ENCODE measurements at regions not wholly inside any gene's neighbourhood (a gene's known extent, or its start where the extent isn't known, plus 50 kb on each side); places are given as distances from the start of the nearest gene placed in this dataset.

DNA sequence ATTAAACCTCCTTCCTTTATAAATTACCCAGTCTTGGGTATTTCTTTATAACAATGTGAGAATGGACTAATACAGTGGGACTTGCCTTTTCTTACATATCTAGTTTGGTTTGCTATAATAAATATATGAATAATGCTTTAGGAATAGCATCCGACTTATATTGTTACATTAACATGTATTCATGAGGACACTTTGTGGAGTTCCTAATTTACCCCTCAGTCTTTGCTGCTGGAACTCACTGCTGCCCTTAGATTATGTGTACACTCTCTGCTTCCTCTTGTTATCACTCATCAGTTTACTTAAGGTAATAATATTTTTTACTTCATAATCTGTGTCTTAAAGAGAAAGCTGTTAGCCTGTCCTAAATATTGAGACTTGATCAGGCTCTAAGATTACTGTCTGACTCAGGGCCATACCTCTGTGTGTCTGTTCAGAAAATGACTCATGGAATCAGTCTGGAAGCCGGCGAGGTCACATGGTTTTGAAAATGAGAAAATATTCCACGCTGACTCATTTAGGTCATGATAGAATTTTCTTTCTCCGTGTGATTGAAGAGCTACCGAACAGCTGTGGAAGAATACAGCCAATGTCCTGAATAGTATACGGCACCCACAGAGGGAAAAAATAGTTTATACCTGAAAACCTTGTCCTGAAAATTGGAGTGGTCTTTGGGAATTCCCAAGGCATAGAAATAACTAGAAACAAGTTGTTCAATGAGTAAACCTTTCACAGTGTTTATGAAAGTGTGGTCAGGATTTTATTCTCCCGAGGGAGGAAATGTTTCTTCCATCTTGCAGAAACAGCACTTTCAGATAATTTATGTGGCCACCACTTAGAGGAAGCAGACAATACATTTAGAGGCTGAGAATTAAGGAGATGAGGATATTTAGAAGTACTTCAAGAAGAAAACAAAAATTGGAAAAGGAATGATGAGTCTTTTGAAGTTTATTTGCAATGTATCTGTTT is 156.4 kb downstream of the DSEL start:
- Histone ChIP-seq H3K27me3 (ENCODE audit: insufficient read depth, low read length) (no peaks in the 10 kb centered on the region), H3K4me3 (ENCODE audit: insufficient read depth, low read length) (peak overlapping the region; percentile 68), H3K27ac (ENCODE audit: low read depth, low read length) (peak overlapping the region; percentile 85), H3K79me2 (ENCODE audit: insufficient read depth, low read length) (no peaks in the 10 kb centered on the region), H4K20me1 (ENCODE audit: insufficient read depth, low read length) (no peaks in the 10 kb centered on the region), H3K36me3 (ENCODE audit: insufficient read depth, low read length) (no peaks in the 10 kb centered on the region), H2AFZ (ENCODE audit: low read length) (peak overlapping the region; percentile 58), H3K4me1 (ENCODE audit: insufficient read depth, low read length) (peaks cover 13% of the 10 kb centered on the region), H3K9me3 (ENCODE audit: low read depth, low read length) (no peaks in the 10 kb centered on the region), H3K4me2 (ENCODE audit: insufficient read depth, low read length) (peak overlapping the region; percentile 82)
- DNase-seq (ENCODE audit: insufficient read length, low spot score, missing footprints): peak; percentile 85
- TF ChIP-seq CTCF (IDR thresholded peaks at IDR 0.05; ENCODE audit: extremely low read depth, low read depth, low read length): no peak

GRCh38 chr18:67358947-67359346 is 157.6 kb downstream of the DSEL start:
- Histone ChIP-seq H3K4me1 (ENCODE audit: insufficient read depth, low read length) (peaks cover 13% of the 10 kb centered on the region), H3K9me3 (ENCODE audit: low read depth, low read length) (no peaks in the 10 kb centered on the region), H3K4me3 (ENCODE audit: insufficient read depth, low read length) (no peak overlapping the region), H4K20me1 (ENCODE audit: insufficient read depth, low read length) (no peaks in the 10 kb centered on the region), H3K36me3 (ENCODE audit: insufficient read depth, low read length) (no peaks in the 10 kb centered on the region), H2AFZ (ENCODE audit: low read length) (no peak overlapping the region), H3K27me3 (ENCODE audit: insufficient read depth, low read length) (no peaks in the 10 kb centered on the region), H3K4me2 (ENCODE audit: insufficient read depth, low read length) (no peak overlapping the region), H3K27ac (ENCODE audit: low read depth, low read length) (no peak overlapping the region), H3K79me2 (ENCODE audit: insufficient read depth, low read length) (no peaks in the 10 kb centered on the region)
- no peak for TF ChIP-seq CTCF (IDR thresholded peaks at IDR 0.05; ENCODE audit: extremely low read depth, low read depth, low read length)
- DNase-seq (ENCODE audit: insufficient read length, low spot score, missing footprints): no peak

DNA sequence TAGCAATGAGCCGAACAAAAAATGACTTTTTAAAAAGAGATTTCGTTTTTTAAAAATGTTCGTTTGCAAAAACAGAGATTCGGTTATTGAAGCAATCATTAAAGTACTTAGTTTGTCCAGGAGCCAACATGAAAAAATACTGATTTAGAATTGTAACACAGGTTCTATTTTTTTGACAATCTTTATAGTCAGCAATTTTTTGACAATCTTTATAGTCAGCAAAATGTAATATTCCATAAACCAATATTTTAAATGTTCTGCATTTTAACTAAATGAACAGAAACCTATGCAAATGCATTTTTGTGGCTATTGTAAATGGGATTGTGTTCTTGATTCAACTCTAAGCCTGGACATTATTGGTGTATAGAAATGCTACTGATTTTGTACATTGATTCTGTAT is 161.8 kb downstream of the DSEL start:
- H3K9me3 ChIP-seq (ENCODE audit: low read depth, low read length): no peaks in the 10 kb centered on the region
- H3K4me1 ChIP-seq (ENCODE audit: insufficient read depth, low read length): peaks cover 6% of the 10 kb centered on the region
- H3K27ac ChIP-seq (ENCODE audit: low read depth, low read length): no peak overlapping the region
- no peak for DNase-seq (ENCODE audit: insufficient read length, low spot score, missing footprints)
- H3K79me2 ChIP-seq (ENCODE audit: insufficient read depth, low read length): no peaks in the 10 kb centered on the region
- H2AFZ ChIP-seq (ENCODE audit: low read length): no peak overlapping the region
- H3K36me3 ChIP-seq (ENCODE audit: insufficient read depth, low read length): no peaks in the 10 kb centered on the region
- no peaks in the 10 kb centered on the region for H3K27me3 ChIP-seq (ENCODE audit: insufficient read depth, low read length)
- no peaks in the 10 kb centered on the region for H4K20me1 ChIP-seq (ENCODE audit: insufficient read depth, low read length)
- H3K4me2 ChIP-seq (ENCODE audit: insufficient read depth, low read length): no peak overlapping the region
- no peak overlapping the region for H3K4me3 ChIP-seq (ENCODE audit: insufficient read depth, low read length)
- TF ChIP-seq CTCF (IDR thresholded peaks at IDR 0.05; ENCODE audit: extremely low read depth, low read depth, low read length): no peak

DNA sequence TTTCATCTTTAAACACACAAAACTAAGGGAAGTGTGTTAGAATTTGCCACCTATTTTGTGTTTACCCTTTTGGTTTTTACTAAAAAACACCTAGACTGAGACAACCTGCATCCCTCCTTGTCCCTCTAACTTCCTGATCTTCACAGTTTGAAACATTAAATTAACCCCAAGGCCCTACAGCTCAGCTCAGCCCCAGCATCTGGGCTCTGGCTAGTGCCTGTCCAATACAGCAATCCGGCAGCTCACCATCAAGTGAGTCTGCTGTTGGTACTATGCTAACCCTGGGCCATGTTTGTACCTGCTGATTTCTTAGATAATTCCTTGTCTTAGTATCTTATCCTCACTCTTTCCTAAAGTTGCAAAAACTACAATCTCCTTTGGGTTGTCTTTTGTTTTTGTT is 162.4 kb downstream of the DSEL start:
- DNase-seq (ENCODE audit: insufficient read length, low spot score, missing footprints): no peak
- Histone ChIP-seq H3K4me2 (ENCODE audit: insufficient read depth, low read length) (no peak overlapping the region), H3K27me3 (ENCODE audit: insufficient read depth, low read length) (no peaks in the 10 kb centered on the region), H4K20me1 (ENCODE audit: insufficient read depth, low read length) (no peaks in the 10 kb centered on the region), H3K36me3 (ENCODE audit: insufficient read depth, low read length) (no peaks in the 10 kb centered on the region), H2AFZ (ENCODE audit: low read length) (no peak overlapping the region), H3K79me2 (ENCODE audit: insufficient read depth, low read length) (no peaks in the 10 kb centered on the region), H3K27ac (ENCODE audit: low read depth, low read length) (no peak overlapping the region), H3K4me1 (ENCODE audit: insufficient read depth, low read length) (no peaks in the 10 kb centered on the region), H3K4me3 (ENCODE audit: insufficient read depth, low read length) (no peak overlapping the region), H3K9me3 (ENCODE audit: low read depth, low read length) (no peaks in the 10 kb centered on the region)
- no peak for TF ChIP-seq CTCF (IDR thresholded peaks at IDR 0.05; ENCODE audit: extremely low read depth, low read depth, low read length)
